ENCODE measurements at regions not wholly inside any gene's neighbourhood (a gene's known extent, or its start where the extent isn't known, plus 50 kb on each side); places are given as distances from the start of the nearest gene placed in this dataset.

- no peak for DNase-seq
These were observed 84.1 kb upstream of the BARX2 start for GRCh38 chr11:129291546-129291945.

GRCh38 chr11:129290966-129291365, 84.7 kb upstream of the BARX2 start:
- no peak for DNase-seq

- DNase-seq, result no peak
These were observed 86.2 kb upstream of the BARX2 start for GRCh38 chr11:129289350-129290040.

- no peak for DNase-seq
These were observed 87.7 kb upstream of the BARX2 start for GRCh38 chr11:129287920-129288319.

- no peak for DNase-seq
These were observed 88.8 kb upstream of the BARX2 start for GRCh38 chr11:129286813-129287212.

- DNase-seq, result no peak
These were observed 90.3 kb upstream of the BARX2 start for GRCh38 chr11:129285402-129285786.

- DNase-seq, result no peak
These were observed 91.0 kb upstream of the ARHGAP32 start for GRCh38 chr11:129283141-129283540.

- no peak for DNase-seq
These were observed 90.5 kb upstream of the ARHGAP32 start for GRCh38 chr11:129282634-129283033.

- no peak for DNase-seq
These were observed 89.6 kb upstream of the ARHGAP32 start for GRCh38 chr11:129281471-129282415.

GRCh38 chr11:129280027-129280811, 88.1 kb upstream of the ARHGAP32 start:
- DNase-seq, result peak; percentile 37 to 40

- peak; percentile 61 to 81 for DNase-seq
These were observed 87.4 kb upstream of the ARHGAP32 start for GRCh38 chr11:129279326-129280026.

GRCh38 chr11:129278586-129279319, 86.6 kb upstream of the ARHGAP32 start:
- DNase-seq, result no peak

- DNase-seq, result no peak
These were observed 85.2 kb upstream of the ARHGAP32 start for GRCh38 chr11:129277198-129277843.

- no peak for DNase-seq
These were observed 83.7 kb upstream of the ARHGAP32 start for GRCh38 chr11:129275828-129276227.

- no peak for DNase-seq
These were observed 82.0 kb upstream of the ARHGAP32 start for GRCh38 chr11:129273944-129274711.

- DNase-seq, result no peak
These were observed 81.2 kb upstream of the ARHGAP32 start for GRCh38 chr11:129273322-129273721.

- DNase-seq, result no peak
These were observed 78.9 kb upstream of the ARHGAP32 start for GRCh38 chr11:129271030-129271429.

- DNase-seq, result no peak
These were observed 78.3 kb upstream of the ARHGAP32 start for GRCh38 chr11:129270446-129270845.

- DNase-seq, result no peak
These were observed 76.2 kb upstream of the ARHGAP32 start for GRCh38 chr11:129268371-129268770.

- peak; percentile 49 to 56 for DNase-seq
These were observed 75.6 kb upstream of the ARHGAP32 start for GRCh38 chr11:129267716-129268115.

GRCh38 chr11:129266536-129266935, 74.4 kb upstream of the ARHGAP32 start:
- DNase-seq, result no peak

Measured in Kasumi-1 (cell line).